H9 (cell line): ENCODE measurements at regions not wholly inside any gene's neighbourhood (a gene's known extent, or its start where the extent isn't known, plus 50 kb on each side); places are given as distances from the start of the nearest gene placed in this dataset.

ENCODE experiments used
- DNase-seq: peaks from one replicate; pipeline ENCODE4 v3.0.0-alpha.2; 2017
- H2AFZ ChIP-seq: one replicate; pipeline ENCODE4 v1.6.1; 2013; ENCODE audit warnings: mild to moderate bottlenecking, low read length, control low read depth, moderate library complexity
- H2AK5ac ChIP-seq: 2 replicates; pipeline ENCODE4 v1.6.1; 2013; ENCODE audit warnings: low read length, control low read depth, mixed read lengths; ENCODE audit not compliant: insufficient read length
- H2BK120ac ChIP-seq: one replicate; pipeline ENCODE4 v1.6.1; 2013; ENCODE audit warnings: low read depth, mild to moderate bottlenecking, low read length, control low read depth, inconsistent platforms; ENCODE audit not compliant: poor library complexity, severe bottlenecking
- H2BK12ac ChIP-seq: 2 replicates; pipeline ENCODE4 v1.6.1; 2013; ENCODE audit warnings: low read length, control low read depth, mixed read lengths, low read depth; ENCODE audit not compliant: insufficient read length
- H2BK15ac ChIP-seq: 2 replicates; pipeline ENCODE4 v1.6.1; 2013; ENCODE audit warnings: low read depth, low read length, control low read depth
- H2BK20ac ChIP-seq: one replicate; pipeline ENCODE4 v1.6.1; 2013; ENCODE audit warnings: low read depth, mild to moderate bottlenecking, low read length, control low read depth, inconsistent platforms; ENCODE audit not compliant: poor library complexity, severe bottlenecking
- H2BK5ac ChIP-seq: 2 replicates; pipeline ENCODE4 v1.6.1; 2013; ENCODE audit warnings: low read length, control low read depth, mixed read lengths; ENCODE audit not compliant: insufficient read length
- H3K14ac ChIP-seq: 2 replicates; pipeline ENCODE4 v1.6.1; 2013; ENCODE audit warnings: low read length, control low read depth; ENCODE audit not compliant: insufficient read depth
- H3K18ac ChIP-seq: 2 replicates; pipeline ENCODE4 v1.6.1; 2013; ENCODE audit warnings: low read depth, mild to moderate bottlenecking, mixed read lengths, low read length, control low read depth; ENCODE audit not compliant: insufficient read length
- H3K23ac ChIP-seq: 2 replicates; pipeline ENCODE4 v1.6.1; 2013; ENCODE audit warnings: low read length, control low read depth, mixed read lengths, low read depth; ENCODE audit not compliant: insufficient read length
- H3K23me2 ChIP-seq: 2 replicates; pipeline ENCODE4 v1.6.1; 2013; ENCODE audit warnings: low read depth, mild to moderate bottlenecking, mixed read lengths, low read length, control low read depth; ENCODE audit not compliant: insufficient read length, poor library complexity, severe bottlenecking
- H3K27ac ChIP-seq: 2 replicates; pipeline ENCODE4 v1.5.1; 2013; ENCODE audit warnings: low read length, control low read depth, mixed read lengths, low read depth; ENCODE audit not compliant: insufficient read length
- H3K27me3 ChIP-seq: 2 replicates; pipeline ENCODE4 v1.6.1; 2013; ENCODE audit warnings: low read length, control low read depth, inconsistent platforms; ENCODE audit not compliant: insufficient read depth
- H3K4ac ChIP-seq: 2 replicates; pipeline ENCODE4 v1.6.1; 2013; ENCODE audit warnings: low read depth, mild to moderate bottlenecking, control low read depth, inconsistent platforms, low read length, moderate library complexity
- H3K4me1 ChIP-seq: 2 replicates; pipeline ENCODE4 v1.6.1; 2013; ENCODE audit warnings: low read length, control low read depth, inconsistent platforms; ENCODE audit not compliant: insufficient read depth
- H3K4me2 ChIP-seq: 2 replicates; pipeline ENCODE4 v1.6.1; 2013; ENCODE audit warnings: low read length, control low read depth, mixed read lengths; ENCODE audit not compliant: insufficient read length, insufficient read depth
- H3K56ac ChIP-seq: 2 replicates; pipeline ENCODE4 v1.6.1; 2013; ENCODE audit warnings: low read depth, mild to moderate bottlenecking, mixed read lengths, low read length, control low read depth; ENCODE audit not compliant: insufficient read length
- H3K79me1 ChIP-seq: 2 replicates; pipeline ENCODE4 v1.6.1; 2013; ENCODE audit warnings: low read depth, mild to moderate bottlenecking, moderate library complexity, low read length, control low read depth, inconsistent platforms; ENCODE audit not compliant: insufficient read depth, poor library complexity, severe bottlenecking
- H3K79me2 ChIP-seq: 2 replicates; pipeline ENCODE4 v1.6.1; 2013; ENCODE audit warnings: low read length, control low read depth, inconsistent platforms; ENCODE audit not compliant: insufficient read depth
- H3K9ac ChIP-seq: 2 replicates; pipeline ENCODE4 v1.6.1; 2013; ENCODE audit warnings: low read length, control low read depth, mixed read lengths; ENCODE audit not compliant: insufficient read length; ENCODE audit errors: extremely low read depth
- H3K9me3 ChIP-seq: one replicate; pipeline ENCODE4 v1.6.1; 2013; ENCODE audit warnings: low read depth, low read length, inconsistent platforms; ENCODE audit not compliant: control insufficient read depth
- H3T11ph ChIP-seq: one replicate; pipeline ENCODE4 v1.6.1; 2013; ENCODE audit warnings: mild to moderate bottlenecking, low read length, control low read depth, inconsistent platforms
- H4K20me1 ChIP-seq: one replicate; pipeline ENCODE4 v1.6.1; 2013; ENCODE audit not compliant: control insufficient read depth, insufficient read length, insufficient read depth
- H4K5ac ChIP-seq: 2 replicates; pipeline ENCODE4 v1.6.1; 2013; ENCODE audit warnings: low read depth, mild to moderate bottlenecking, mixed read lengths, low read length, control low read depth; ENCODE audit not compliant: insufficient read length
- H4K8ac ChIP-seq: replicated peaks from 2 replicates; pipeline ENCODE4 v1.6.1; 2013; ENCODE audit warnings: low read length, control low read depth, mixed read lengths, low read depth; ENCODE audit not compliant: insufficient read length
- H4K91ac ChIP-seq: 2 replicates; pipeline ENCODE4 v1.6.1; 2013; ENCODE audit warnings: low read depth, mild to moderate bottlenecking, moderate library complexity, mixed read lengths, low read length, control low read depth; ENCODE audit not compliant: insufficient read length
- H3K27ac Mint-ChIP-seq, 3 experiments: 2 replicates in 2 of 3; 3 replicates in 1 of 3; pipeline ENCODE4 v1.8.0; 2020 to 2021; ENCODE audit warnings: mixed read lengths in 3 of 3, mild to moderate bottlenecking in 1 of 3, moderate library complexity in 1 of 3
- H3K27me3 Mint-ChIP-seq: 2 replicates; pipeline ENCODE4 v1.8.0; 2021; ENCODE audit warnings: low read depth, mild to moderate bottlenecking, moderate library complexity, mixed read lengths
- H3K36me3 Mint-ChIP-seq, 3 experiments: 2 replicates in 2 of 3; 3 replicates in 1 of 3; pipeline ENCODE4 v1.8.0; 2020 to 2021; ENCODE audit warnings: low read depth in 3 of 3, mixed read lengths in 3 of 3; ENCODE audit not compliant: insufficient read depth in 1 of 3
- H3K4me1 Mint-ChIP-seq, 2 experiments: 2 replicates each; pipeline ENCODE4 v1.8.0; 2020; ENCODE audit warnings: mixed read lengths in 2 of 2
- H3K4me3 Mint-ChIP-seq, 2 experiments: 2 replicates in 1 of 2; 3 replicates in 1 of 2; pipeline ENCODE4 v1.8.0; 2020 to 2021; ENCODE audit warnings: mild to moderate bottlenecking in 2 of 2, mixed read lengths in 2 of 2, moderate library complexity in 1 of 2
- H3K9me3 Mint-ChIP-seq, 2 experiments: 2 replicates in 1 of 2; 3 replicates in 1 of 2; pipeline ENCODE4 v1.8.0; 2020; ENCODE audit warnings: mild to moderate bottlenecking in 2 of 2, mixed read lengths in 2 of 2, moderate library complexity in 1 of 2
- CTCF ChIP-seq: fragments of 200-600 bp; sonication (generic); conservative IDR thresholded peaks from 3 replicates; pipeline ENCODE4 v1.8.0; 2021; ENCODE audit warnings: antibody characterized with exemption, mild to moderate bottlenecking
- WGBS: extraction: QIAGEN DNeasy Blood & Tissue Kit; methylation state at CpG from one replicate; pipeline ENCODE4 v1.1.7; 2013; ENCODE audit warnings: missing lambda C conversion rate, low lambda C conversion rate, mixed read lengths; ENCODE audit not compliant: insufficient read length; ENCODE audit errors: extremely low coverage; 5-methylcytosine and 5-hydroxymethylcytosine counted together

DNA sequence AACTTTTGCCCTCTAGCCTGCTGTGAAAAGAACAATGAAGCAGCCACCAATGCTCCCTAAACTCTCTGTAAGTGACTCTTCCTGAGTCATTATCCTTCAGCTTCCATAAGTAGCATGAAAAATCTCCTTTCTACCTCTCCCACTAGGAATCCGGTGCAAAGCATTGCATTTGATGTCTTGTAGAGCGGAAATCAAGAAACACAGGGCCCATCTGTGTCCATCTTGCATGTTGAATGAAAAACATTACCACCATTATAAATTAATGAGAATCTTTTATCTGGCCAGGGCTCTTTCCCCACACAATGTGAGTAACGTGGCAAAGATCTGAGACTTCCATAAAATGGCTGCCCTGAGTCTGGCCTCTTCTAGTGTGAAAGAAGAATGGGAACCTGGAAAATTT is 324.4 kb downstream of the ADGRL2 start:
- H3K9ac ChIP-seq: no peak overlapping the region
- no peak for TF ChIP-seq CTCF
- no peaks in the 10 kb centered on the region for H3K27me3 ChIP-seq
- peak overlapping the region; percentile 69 for H2AFZ ChIP-seq
- no peak overlapping the region for H2BK12ac ChIP-seq
- H3K14ac ChIP-seq: no peak overlapping the region
- H3T11ph ChIP-seq: no peak overlapping the region
- Mint-ChIP-seq H3K36me3 (no peaks in the 10 kb centered on the region), H3K9me3 (no peaks in the 10 kb centered on the region), H3K27ac (peak overlapping the region in 1 of 3 experiments; percentile 2; a peak in 1 of 7 replicates), H3K27me3 (no peaks in the 10 kb centered on the region), H3K4me3 (no peak overlapping the region; a peak in 1 of 5 replicates), H3K4me1 (peaks cover 17 to 21% of the 10 kb centered on the region in 2 experiments)
- no peaks in the 10 kb centered on the region for H3K79me1 ChIP-seq
- H3K4ac ChIP-seq: no peak overlapping the region
- no peak for DNase-seq
- H3K4me2 ChIP-seq: no peak overlapping the region
- no peaks in the 10 kb centered on the region for H3K23me2 ChIP-seq
- no peak overlapping the region for H4K8ac ChIP-seq
- H4K5ac ChIP-seq: no peak overlapping the region
- WGBS: no CpG with 5 or more reads among the region's 3 CpGs
- no peak overlapping the region for H2BK20ac ChIP-seq
- no peak overlapping the region for H3K23ac ChIP-seq
- no peak overlapping the region for H2AK5ac ChIP-seq
- H3K4me1 ChIP-seq: no peaks in the 10 kb centered on the region; the same call in 1 of the 2 replicates
- no peak overlapping the region for H2BK15ac ChIP-seq
- no peak overlapping the region for H3K27ac ChIP-seq
- no peak overlapping the region for H4K91ac ChIP-seq
- no peak overlapping the region for H3K56ac ChIP-seq
- H2BK5ac ChIP-seq: no peak overlapping the region
- no peak overlapping the region for H3K18ac ChIP-seq
- no peak overlapping the region for H2BK120ac ChIP-seq
- H4K20me1 ChIP-seq: no peaks in the 10 kb centered on the region
- no peaks in the 10 kb centered on the region for H3K9me3 ChIP-seq
- H3K79me2 ChIP-seq: no peaks in the 10 kb centered on the region
